NB4 (cell line): ENCODE measurements at regions not wholly inside any gene's neighbourhood (a gene's known extent, or its start where the extent isn't known, plus 50 kb on each side); places are given as distances from the start of the nearest gene placed in this dataset.

Source experiments
- CTCF ChIP-seq: IDR thresholded peaks from one replicate; pipeline ENCODE4 v1.5.1; 2012; ENCODE audit warnings: low read depth, low read length
- MAX ChIP-seq: IDR thresholded peaks from 2 replicates; pipeline ENCODE4 v1.6.1; 2011; ENCODE audit warnings: low read depth, low read length
- MYC ChIP-seq: IDR thresholded peaks from 2 replicates; pipeline ENCODE4 v1.6.1; 2011; ENCODE audit warnings: low read depth, low read length
- POLR2A ChIP-seq: IDR thresholded peaks from 2 replicates; pipeline ENCODE4 v1.6.1; 2011; ENCODE audit warnings: mild to moderate bottlenecking; ENCODE audit not compliant: insufficient read length; ENCODE audit errors: extremely low read depth

GRCh38 chr5:125496393-125496792 is 750.0 kb upstream of the ZNF608 start:
- TF ChIP-seq CTCF: no peak
- TF ChIP-seq POLR2A: no peak
- TF ChIP-seq MYC: no peak
- no peak for TF ChIP-seq MAX
